H1 (cell line): ENCODE measurements at regions not wholly inside any gene's neighbourhood (a gene's known extent, or its start where the extent isn't known, plus 50 kb on each side); places are given as distances from the start of the nearest gene placed in this dataset.

ENCODE experiments used
- CTCF ChIA-PET: fragments of 300-600 bp; sonication (Branson Sonifier 250); formaldehyde crosslinking; loops from one replicate; lab custom pipeline; 2021; ENCODE audit not compliant: partially characterized antibody; lab: Charles Lee
- POLR2A ChIA-PET: fragments of 300-600 bp; sonication (Branson Sonifier 250); formaldehyde crosslinking; loops from one replicate; lab custom pipeline; 2021; ENCODE audit warnings: inconsistent platforms; ENCODE audit not compliant: partially characterized antibody; lab: Charles Lee
- DNase-seq, 2 experiments: peaks; one replicate each; pipeline versions ENCODE4 v3.0.0 to v3.0.0-alpha.2; 2010 to 2022; ENCODE audit warnings: low spot score in 2 of 2, low read depth in 1 of 2, mixed read lengths in 1 of 2
- FAIRE-seq: peaks from 2 replicates; lab custom pipeline; 2011; peaks lifted over from hg19 to GRCh38; lab: Jason Lieb, UNC
- H2AFZ ChIP-seq: 2 replicates; pipeline ENCODE4 v1.8.1; 2012; ENCODE audit warnings: low read length, inconsistent platforms
- H2AK5ac ChIP-seq: 2 replicates; pipeline ENCODE4 v1.6.1; 2013; ENCODE audit warnings: low read depth, low read length
- H2BK120ac ChIP-seq: replicated peaks from 2 replicates; pipeline ENCODE3; 2013; ENCODE audit warnings: low read depth, low read length, inconsistent platforms
- H2BK12ac ChIP-seq: 2 replicates; pipeline ENCODE4 v1.6.1; 2013; ENCODE audit warnings: low read depth, low read length
- H2BK15ac ChIP-seq: 2 replicates; pipeline ENCODE4 v1.6.1; 2013; ENCODE audit warnings: low read length
- H2BK20ac ChIP-seq: 2 replicates; pipeline ENCODE4 v1.6.1; 2013; ENCODE audit warnings: low read length
- H2BK5ac ChIP-seq: 2 replicates; pipeline ENCODE4 v1.6.1; 2013; ENCODE audit warnings: low read depth, low read length
- H3K14ac ChIP-seq: 2 replicates; pipeline ENCODE4 v1.6.1; 2013; ENCODE audit warnings: inconsistent platforms; ENCODE audit not compliant: insufficient read length
- H3K18ac ChIP-seq: 2 replicates; pipeline ENCODE4 v1.6.1; 2013; ENCODE audit warnings: low read length; ENCODE audit errors: extremely low read depth
- H3K23ac ChIP-seq: 2 replicates; pipeline ENCODE4 v1.6.1; 2013; ENCODE audit warnings: inconsistent platforms; ENCODE audit not compliant: insufficient read length
- H3K23me2 ChIP-seq: 2 replicates; pipeline ENCODE4 v1.6.1; 2013; ENCODE audit warnings: low read depth, low read length
- H3K27ac ChIP-seq: 2 replicates; pipeline ENCODE4 v1.6.1; 2011; ENCODE audit warnings: low read depth, low read length, inconsistent platforms
- H3K27me3 ChIP-seq, 4 experiments: replicated peaks in 1 of 4; 1 replicate in 1 of 4; 2 replicates in 3 of 4; pipeline versions ENCODE4 v1.6.1 to v1.8.1; 2011 to 2013; ENCODE audit warnings: low read length in 3 of 4, mild to moderate bottlenecking in 3 of 4, inconsistent platforms in 2 of 4, mixed read lengths in 2 of 4, moderate library complexity in 1 of 4; ENCODE audit not compliant: control insufficient read depth in 3 of 4, insufficient read depth in 3 of 4; ENCODE audit errors: extremely low read depth in 1 of 4
- H3K36me3 ChIP-seq, 4 experiments: 2 replicates each; pipeline versions ENCODE4 v1.6.1 to v1.8.1; 2011 to 2013; ENCODE audit warnings: mild to moderate bottlenecking in 4 of 4, low read length in 3 of 4, moderate library complexity in 2 of 4, control low read depth in 1 of 4, inconsistent platforms in 1 of 4; ENCODE audit not compliant: insufficient read depth in 4 of 4, control insufficient read depth in 2 of 4
- H3K4ac ChIP-seq: replicated peaks from 2 replicates; pipeline ENCODE3; 2013; ENCODE audit warnings: low read length, low read depth, mixed read lengths, inconsistent platforms; ENCODE audit not compliant: insufficient read length
- H3K4me1 ChIP-seq, 4 experiments: replicated peaks in 1 of 4; 1 replicate in 1 of 4; 2 replicates in 3 of 4; pipeline versions ENCODE4 v1.6.1 to v1.8.1; 2011 to 2013; ENCODE audit warnings: low read length in 3 of 4, inconsistent platforms in 2 of 4, mixed read lengths in 1 of 4; ENCODE audit not compliant: insufficient read depth in 4 of 4, control insufficient read depth in 3 of 4
- H3K4me2 ChIP-seq, 2 experiments: 2 replicates each; pipeline versions ENCODE4 v1.6.1 to v1.8.1; 2011 to 2013; ENCODE audit warnings: low read depth in 2 of 2, low read length in 2 of 2, control low read depth in 1 of 2, inconsistent platforms in 1 of 2, mild to moderate bottlenecking in 1 of 2; ENCODE audit not compliant: insufficient read depth in 1 of 2
- H3K4me3 ChIP-seq, 4 experiments: fragments of 200-600, 300-600 bp in 1 of 4; sonication (generic), shearing (Covaris generic), sonication (Bioruptor Twin) in 1 of 4; 2 replicates each; pipeline versions ENCODE4 v1.5.1 to v1.8.1; 2011 to 2016; ENCODE audit warnings: low read length in 4 of 4, low read depth in 3 of 4, control low read depth in 2 of 4, inconsistent platforms in 2 of 4, mild to moderate bottlenecking in 2 of 4, mixed read lengths in 1 of 4, moderate library complexity in 1 of 4; ENCODE audit not compliant: insufficient read depth in 2 of 4; ENCODE audit errors: extremely low read depth in 1 of 4
- H3K56ac ChIP-seq: replicated peaks from 2 replicates; pipeline ENCODE3; 2013; ENCODE audit warnings: low read depth, mild to moderate bottlenecking, mixed read lengths, low read length, inconsistent platforms; ENCODE audit not compliant: insufficient read length
- H3K79me1 ChIP-seq: 2 replicates; pipeline ENCODE4 v1.6.1; 2013; ENCODE audit warnings: low read depth, low read length, control low read depth
- H3K79me2 ChIP-seq, 2 experiments: 2 replicates each; pipeline versions ENCODE4 v1.6.1 to v1.8.1; 2012 to 2013; ENCODE audit warnings: low read length in 2 of 2, mild to moderate bottlenecking in 2 of 2, inconsistent platforms in 1 of 2; ENCODE audit not compliant: insufficient read depth in 2 of 2, control insufficient read depth in 1 of 2
- H3K9ac ChIP-seq, 4 experiments: replicated peaks in 1 of 4; 1 replicate in 1 of 4; 2 replicates in 3 of 4; pipeline versions ENCODE4 v1.6.1 to v1.8.1; 2011 to 2013; ENCODE audit warnings: low read depth in 3 of 4, low read length in 3 of 4, control low read depth in 2 of 4, mild to moderate bottlenecking in 2 of 4, moderate library complexity in 2 of 4, inconsistent platforms in 1 of 4; ENCODE audit errors: extremely low read depth in 1 of 4
- H3K9me3 ChIP-seq, 2 experiments: 2 replicates each; pipeline versions ENCODE4 v1.6.1 to v1.8.1; 2012 to 2013; ENCODE audit warnings: mild to moderate bottlenecking in 2 of 2, moderate library complexity in 2 of 2, control low read depth in 1 of 2, inconsistent platforms in 1 of 2, low read depth in 1 of 2, low read length in 1 of 2, mixed read lengths in 1 of 2; ENCODE audit not compliant: insufficient read depth in 2 of 2
- H4K20me1 ChIP-seq, 2 experiments: replicated peaks in 1 of 2; 2 replicates each; pipeline versions ENCODE3 to v1.8.1; 2011 to 2013; ENCODE audit warnings: inconsistent platforms in 2 of 2, low read length in 2 of 2, mild to moderate bottlenecking in 1 of 2; ENCODE audit not compliant: insufficient read depth in 2 of 2, control insufficient read depth in 1 of 2
- H4K5ac ChIP-seq: 2 replicates; pipeline ENCODE4 v1.6.1; 2013; ENCODE audit warnings: low read length, low read depth, mixed read lengths, inconsistent platforms; ENCODE audit not compliant: insufficient read length
- H4K8ac ChIP-seq: 2 replicates; pipeline ENCODE4 v1.8.0; 2013; ENCODE audit warnings: mild to moderate bottlenecking, moderate library complexity, low read length, inconsistent platforms; ENCODE audit not compliant: insufficient read depth; ENCODE audit errors: extremely low read depth
- H4K91ac ChIP-seq: replicated peaks from 2 replicates; pipeline ENCODE3; 2013; ENCODE audit warnings: low read length, mixed read lengths, inconsistent platforms; ENCODE audit not compliant: insufficient read length
- CREB1 ChIP-seq: IDR thresholded peaks from 2 replicates; pipeline ENCODE4 v1.6.1; 2012; ENCODE audit warnings: inconsistent platforms
- KDM4A ChIP-seq: IDR thresholded peaks from one replicate; pipeline ENCODE4 v1.7.1; 2012; ENCODE audit warnings: low read depth, mild to moderate bottlenecking, moderate library complexity, low read length, inconsistent platforms; ENCODE audit not compliant: severe bottlenecking
- KDM5A ChIP-seq: fragments of 200-600 bp; IDR thresholded peaks from 2 replicates; pipeline ENCODE4 v1.7.1; 2012; ENCODE audit warnings: mild to moderate bottlenecking, low read length, inconsistent platforms, mixed read lengths
- MAFK ChIP-seq: IDR thresholded peaks from 2 replicates; pipeline ENCODE4 v1.6.1; 2012; ENCODE audit warnings: low read depth, mild to moderate bottlenecking, improper control_type of control experiment, low read length
- POU5F1 ChIP-seq: IDR thresholded peaks from 2 replicates; pipeline ENCODE4 v1.6.1; 2011; ENCODE audit warnings: low read depth, mild to moderate bottlenecking, low read length, moderate library complexity
- RAD21 ChIP-seq, 2 experiments: IDR thresholded peaks in 1 of 2; conservative IDR thresholded peaks in 1 of 2; 2 replicates each; pipeline ENCODE4 v1.6.1; 2011; ENCODE audit warnings: low read depth in 2 of 2, low read length in 2 of 2, improper control_type of control experiment in 1 of 2, inconsistent platforms in 1 of 2, mild to moderate bottlenecking in 1 of 2, moderate library complexity in 1 of 2
- RXRA ChIP-seq: IDR thresholded peaks from 2 replicates; pipeline ENCODE4 v1.6.1; 2011; ENCODE audit warnings: low read depth, mild to moderate bottlenecking, low read length, moderate library complexity; ENCODE audit not compliant: insufficient read depth
- SAP30 ChIP-seq: fragments of 300-600 bp; sonication (generic); IDR thresholded peaks from 2 replicates; pipeline ENCODE4 v1.7.1; 2012; ENCODE audit warnings: low read length, moderate library complexity, mild to moderate bottlenecking, inconsistent platforms; ENCODE audit not compliant: insufficient read depth, insufficient replicate concordance
- SIN3A ChIP-seq, 2 experiments: IDR thresholded peaks in 1 of 2; conservative IDR thresholded peaks in 1 of 2; 2 replicates each; pipeline ENCODE4 v1.6.1; 2011 to 2012; ENCODE audit warnings: low read length in 2 of 2, improper control_type of control experiment in 1 of 2, low read depth in 1 of 2, mild to moderate bottlenecking in 1 of 2
- SIX5 ChIP-seq: IDR thresholded peaks from 2 replicates; pipeline ENCODE4 v1.6.1; 2011; ENCODE audit warnings: mild to moderate bottlenecking, low read depth, low read length
- SP2 ChIP-seq: IDR thresholded peaks from 2 replicates; pipeline ENCODE4 v1.6.1; 2012; ENCODE audit warnings: mild to moderate bottlenecking, low read length, inconsistent platforms
- SUZ12 ChIP-seq: fragments of 200-600 bp; sonication (generic); IDR thresholded peaks from 2 replicates; pipeline ENCODE4 v1.6.1; 2012; ENCODE audit warnings: mild to moderate bottlenecking, inconsistent platforms, low read length, moderate library complexity, mixed read lengths
- TAF7 ChIP-seq: optimal IDR thresholded peaks from 2 replicates; pipeline ENCODE3; 2011; ENCODE audit warnings: low read depth, mild to moderate bottlenecking, inconsistent platforms, low read length, moderate library complexity, borderline replicate concordance
- TBP ChIP-seq: IDR thresholded peaks from 2 replicates; pipeline ENCODE4 v1.6.1; 2011; ENCODE audit warnings: low read depth, low read length, improper control_type of control experiment
- WGBS, 2 experiments: shearing (Covaris generic) in 1 of 2; methylation state at CpG; one replicate each; pipeline versions ENCODE4 v1.1.6 to v1.1.7; 2013 to 2015; ENCODE audit warnings: low lambda C conversion rate in 2 of 2, mixed read lengths in 2 of 2, inconsistent platforms in 1 of 2, low coverage in 1 of 2, missing lambda C conversion rate in 1 of 2; ENCODE audit not compliant: insufficient replicate concordance in 2 of 2, insufficient coverage in 1 of 2, insufficient read length in 1 of 2; ENCODE audit errors: extremely low coverage in 1 of 2, missing lambda C conversion rate in 1 of 2; 5-methylcytosine and 5-hydroxymethylcytosine counted together

DNA sequence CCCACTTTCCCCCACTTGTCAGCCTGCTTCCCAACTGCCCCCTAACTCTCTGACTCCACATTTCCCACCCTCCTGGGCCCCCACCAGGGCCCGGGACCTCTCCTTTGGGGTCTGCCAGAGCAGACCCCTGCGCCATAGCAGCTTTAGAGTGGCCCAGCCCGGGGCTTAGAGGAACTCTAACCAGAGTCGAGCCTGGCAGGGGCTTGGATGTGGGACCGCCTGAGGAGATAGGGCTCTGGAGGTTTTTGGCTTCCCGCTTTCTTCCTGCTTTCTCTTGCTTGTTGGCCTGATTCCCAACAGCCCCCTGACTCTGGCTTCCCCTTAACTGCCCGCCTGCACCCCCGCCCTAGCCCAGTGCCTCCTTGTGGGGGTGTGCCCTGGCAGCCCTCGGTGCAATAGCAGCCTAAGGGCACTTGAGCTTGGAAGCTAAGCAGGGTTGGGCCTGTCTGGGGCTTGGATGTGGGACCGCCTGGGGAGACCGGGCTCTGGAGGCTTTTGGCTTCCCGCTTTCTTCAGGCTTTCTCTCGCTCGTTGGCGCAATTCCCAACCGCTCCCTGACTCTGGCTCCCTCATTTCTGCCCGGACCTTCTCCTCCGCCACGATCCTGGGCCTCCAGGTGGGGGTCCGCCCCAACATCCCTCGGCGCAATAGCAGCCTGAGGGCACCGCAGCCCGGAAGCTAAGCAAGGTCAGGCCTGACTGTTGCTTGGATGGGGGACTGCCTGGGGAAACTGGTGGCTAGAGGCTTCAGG, 2292.0 kb downstream of the TP53TG3F start:
- no peak overlapping the region for H3K56ac ChIP-seq
- no peak overlapping the region for H3K4me2 ChIP-seq
- no peak overlapping the region for H3K4me3 ChIP-seq
- no peaks in the 10 kb centered on the region for H3K79me2 ChIP-seq
- CTCF ChIA-PET: no interaction called here
- 93% methylated on average over 19 of the region's 24 CpGs; no CpG with 5 or more reads in 1 of the 2 experiments for WGBS, 2 experiments
- POLR2A ChIA-PET: no interaction called here
- peaks cover 54 to 96% of the 10 kb centered on the region in 2 experiments for H3K9me3 ChIP-seq
- no peak overlapping the region for H4K91ac ChIP-seq
- no peak overlapping the region for H3K27ac ChIP-seq
- no peak overlapping the region for H3K23ac ChIP-seq
- no peaks in the 10 kb centered on the region for H3K79me1 ChIP-seq
- H3K23me2 ChIP-seq: no peaks in the 10 kb centered on the region
- H3K18ac ChIP-seq: no peak overlapping the region
- no peak for DNase-seq
- no peaks in the 10 kb centered on the region for H3K36me3 ChIP-seq
- no peak overlapping the region for H2BK5ac ChIP-seq
- H2BK20ac ChIP-seq: no peak overlapping the region
- no peak overlapping the region for H2AK5ac ChIP-seq
- no peak overlapping the region for H2BK15ac ChIP-seq
- H2BK12ac ChIP-seq: no peak overlapping the region
- no peak overlapping the region for H2BK120ac ChIP-seq
- H3K4ac ChIP-seq: no peak overlapping the region
- FAIRE-seq: no peak
- H3K27me3 ChIP-seq: no peaks in the 10 kb centered on the region
- no peak overlapping the region for H2AFZ ChIP-seq
- no peaks in the 10 kb centered on the region for H3K4me1 ChIP-seq
- no peak overlapping the region for H4K8ac ChIP-seq
- H4K5ac ChIP-seq: no peak overlapping the region
- H3K9ac ChIP-seq: no peak overlapping the region
- no peak overlapping the region for H3K14ac ChIP-seq
- H4K20me1 ChIP-seq: no peaks in the 10 kb centered on the region
- TF ChIP-seq CREB1: no peak
- TF ChIP-seq MAFK: no peak
- no peak for TF ChIP-seq TBP
- no peak for TF ChIP-seq RXRA
- TF ChIP-seq SP2: no peak
- no peak for TF ChIP-seq KDM4A
- no peak for TF ChIP-seq SAP30
- no peak for TF ChIP-seq KDM5A
- no peak for TF ChIP-seq RAD21 (IDR thresholded peaks at IDR 0.05 in 1 of 2, conservative IDR thresholded peaks at IDR 0.05 in 1 of 2; ENCODE audit: low read depth in 2 of 2, low read length in 2 of 2)
- no peak for TF ChIP-seq TAF7
- TF ChIP-seq SUZ12: no peak
- no peak for TF ChIP-seq SIX5
- no peak for TF ChIP-seq POU5F1
- no peak for TF ChIP-seq SIN3A (conservative IDR thresholded peaks at IDR 0.05 in 1 of 2, IDR thresholded peaks at IDR 0.05 in 1 of 2; ENCODE audit: low read depth in 1 of 2, low read length in 2 of 2)
